ENCODE measurements at regions not wholly inside any gene's neighbourhood (a gene's known extent, or its start where the extent isn't known, plus 50 kb on each side); places are given as distances from the start of the nearest gene placed in this dataset.

DNA sequence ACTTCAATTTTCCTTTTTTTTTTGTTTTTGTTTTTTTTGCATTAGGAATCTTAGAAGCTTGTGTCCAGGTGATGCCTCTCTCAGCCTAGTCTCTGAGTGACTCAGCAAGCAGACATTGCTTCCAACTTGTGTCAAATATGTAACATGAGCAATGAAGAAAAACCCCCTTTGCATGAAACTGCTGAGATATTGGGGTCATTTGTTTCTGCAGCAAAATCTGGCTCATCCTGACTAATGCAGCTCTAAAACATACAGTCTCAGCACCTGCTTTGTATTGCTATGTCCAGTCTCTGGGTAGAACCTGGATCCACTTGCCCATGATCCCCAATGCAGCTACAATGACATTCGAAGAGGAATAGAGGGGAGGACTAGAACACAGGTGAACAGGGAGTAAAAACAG, 55.7 kb upstream of the LRFN2 start:
- Histone ChIP-seq H3K36me3 (ENCODE audit: control insufficient read depth, insufficient read depth, low read length) (no peaks in the 10 kb centered on the region), H3K4me3 (ENCODE audit: low read depth, low read length) (no peak overlapping the region), H3K4me1 (ENCODE audit: control insufficient read depth, insufficient read depth, low read length) (peaks cover 1% of the 10 kb centered on the region; the same call in 1 of the 2 replicates), H3K27me3 (ENCODE audit: control insufficient read depth, insufficient read depth, low read length) (no peaks in the 10 kb centered on the region), H3K27ac (ENCODE audit: low read depth, low read length) (no peak overlapping the region), H3K9me3 (ENCODE audit: control insufficient read depth, insufficient read depth, low read length) (no peaks in the 10 kb centered on the region), H3K9ac (ENCODE audit: low read depth, low read length) (no peak overlapping the region)

DNA sequence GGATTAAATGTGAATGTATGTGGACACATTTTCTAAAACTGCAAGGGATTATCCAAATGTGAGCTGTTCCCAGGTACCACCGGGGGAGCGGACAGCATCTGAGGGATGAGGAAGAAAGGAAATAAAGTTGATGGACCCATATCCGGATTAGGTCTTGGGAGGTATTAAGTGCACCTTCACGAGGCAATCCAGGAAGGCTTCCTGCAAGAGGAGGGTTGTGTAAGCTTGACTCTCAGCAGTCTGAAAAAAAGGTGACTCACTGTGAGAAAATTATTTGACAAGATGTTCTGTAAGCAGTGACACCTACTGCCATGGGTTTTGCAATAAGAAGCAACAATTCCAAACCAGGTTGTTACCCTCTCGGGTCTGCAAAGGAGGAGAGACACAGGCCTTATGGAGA, 55.0 kb upstream of the LRFN2 start:
- Histone ChIP-seq H3K27ac (ENCODE audit: low read depth, low read length) (no peak overlapping the region), H3K9me3 (ENCODE audit: control insufficient read depth, insufficient read depth, low read length) (no peaks in the 10 kb centered on the region), H3K4me3 (ENCODE audit: low read depth, low read length) (no peak overlapping the region), H3K9ac (ENCODE audit: low read depth, low read length) (no peak overlapping the region), H3K36me3 (ENCODE audit: control insufficient read depth, insufficient read depth, low read length) (no peaks in the 10 kb centered on the region), H3K4me1 (ENCODE audit: control insufficient read depth, insufficient read depth, low read length) (no peaks in the 10 kb centered on the region), H3K27me3 (ENCODE audit: control insufficient read depth, insufficient read depth, low read length) (no peaks in the 10 kb centered on the region; the same call in 1 of the 2 replicates)

DNA sequence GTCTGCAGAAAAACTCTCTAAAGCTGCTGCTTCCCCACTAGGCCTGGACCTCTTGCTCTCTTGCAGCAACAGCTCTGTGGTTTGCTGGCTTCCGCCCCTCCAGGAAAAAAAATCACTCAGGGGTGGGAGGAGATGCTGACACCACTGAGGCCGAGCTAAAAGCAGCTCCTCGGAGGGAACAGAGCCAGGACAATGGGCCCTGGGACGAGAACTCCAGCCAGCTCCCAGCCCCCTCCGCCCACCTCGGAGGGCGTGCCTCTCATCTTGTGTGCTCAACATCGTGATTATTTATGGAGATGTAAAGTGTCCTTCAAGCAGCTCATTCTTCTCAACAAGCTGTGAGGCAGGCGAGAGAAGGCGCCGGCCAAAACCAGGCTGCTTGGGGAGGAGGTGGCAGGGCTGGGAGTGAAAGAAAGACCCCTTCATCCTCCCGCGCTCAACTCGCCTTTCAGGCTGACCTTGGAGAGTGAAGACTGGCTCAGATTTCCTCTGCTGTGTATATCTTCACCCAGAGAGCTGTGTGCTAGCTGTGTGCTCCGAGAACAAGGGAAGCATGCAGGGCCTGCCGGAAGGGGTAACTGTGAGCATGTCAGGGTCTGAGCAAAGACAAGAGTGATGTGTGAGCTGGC, 53.5 kb upstream of the LRFN2 start:
- Histone ChIP-seq H3K4me3 (ENCODE audit: low read depth, low read length) (no peak overlapping the region), H3K36me3 (ENCODE audit: control insufficient read depth, insufficient read depth, low read length) (no peaks in the 10 kb centered on the region), H3K9ac (ENCODE audit: low read depth, low read length) (no peak overlapping the region), H3K4me1 (ENCODE audit: control insufficient read depth, insufficient read depth, low read length) (no peaks in the 10 kb centered on the region), H3K9me3 (ENCODE audit: control insufficient read depth, insufficient read depth, low read length) (no peaks in the 10 kb centered on the region), H3K27me3 (ENCODE audit: control insufficient read depth, insufficient read depth, low read length) (no peaks in the 10 kb centered on the region; the same call in 1 of the 2 replicates), H3K27ac (ENCODE audit: low read depth, low read length) (no peak overlapping the region)
